ENCODE measurements at regions not wholly inside any gene's neighbourhood (a gene's known extent, or its start where the extent isn't known, plus 50 kb on each side); places are given as distances from the start of the nearest gene placed in this dataset.

- TF ChIP-seq, protein P1, sequence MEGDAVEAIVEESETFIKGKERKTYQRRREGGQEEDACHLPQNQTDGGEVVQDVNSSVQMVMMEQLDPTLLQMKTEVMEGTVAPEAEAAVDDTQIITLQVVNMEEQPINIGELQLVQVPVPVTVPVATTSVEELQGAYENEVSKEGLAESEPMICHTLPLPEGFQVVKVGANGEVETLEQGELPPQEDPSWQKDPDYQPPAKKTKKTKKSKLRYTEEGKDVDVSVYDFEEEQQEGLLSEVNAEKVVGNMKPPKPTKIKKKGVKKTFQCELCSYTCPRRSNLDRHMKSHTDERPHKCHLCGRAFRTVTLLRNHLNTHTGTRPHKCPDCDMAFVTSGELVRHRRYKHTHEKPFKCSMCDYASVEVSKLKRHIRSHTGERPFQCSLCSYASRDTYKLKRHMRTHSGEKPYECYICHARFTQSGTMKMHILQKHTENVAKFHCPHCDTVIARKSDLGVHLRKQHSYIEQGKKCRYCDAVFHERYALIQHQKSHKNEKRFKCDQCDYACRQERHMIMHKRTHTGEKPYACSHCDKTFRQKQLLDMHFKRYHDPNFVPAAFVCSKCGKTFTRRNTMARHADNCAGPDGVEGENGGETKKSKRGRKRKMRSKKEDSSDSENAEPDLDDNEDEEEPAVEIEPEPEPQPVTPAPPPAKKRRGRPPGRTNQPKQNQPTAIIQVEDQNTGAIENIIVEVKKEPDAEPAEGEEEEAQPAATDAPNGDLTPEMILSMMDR (IDR thresholded peaks at IDR 0.05; ENCODE audit: insufficient read depth, low read length) = no peak
- TF ChIP-seq POLR2AphosphoS5 (IDR thresholded peaks at IDR 0.05; ENCODE audit: low read depth) (no peak), GABPA (IDR thresholded peaks at IDR 0.05; ENCODE audit: low read depth) (no peak), REST (IDR thresholded peaks at IDR 0.05; ENCODE audit: insufficient replicate concordance, low read depth) (no peak)
These were observed 69.5 kb upstream of the SSX2IP start for GRCh38 chr1:84759756-84760155.

All from HL-60 (cell line).